ENCODE measurements at regions not wholly inside any gene's neighbourhood (a gene's known extent, or its start where the extent isn't known, plus 50 kb on each side); places are given as distances from the start of the nearest gene placed in this dataset.

- POLR2A ChIA-PET: no interaction called here
Measured at GRCh38 chr2:129585760-129586159, 393.7 kb upstream of the RAB6C start.

GRCh38 chr2:129587426-129588064, 391.9 kb upstream of the RAB6C start:
- H2AFZ ChIP-seq (ENCODE audit: low read depth, low read length): peak overlapping the region; percentile 65
- H3K4me1 ChIP-seq (replicated peaks in 1 of 2; ENCODE audit: control insufficient read depth in 2 of 2, insufficient read depth in 2 of 2, low read length in 2 of 2): peaks cover 0 to 9% of the 10 kb centered on the region in 2 experiments; a peak in 2 of 5 replicates
- H3K4me3 ChIP-seq: no peak overlapping the region
- BruUV-seq (replicated peaks): no TSS peak
- 9% methylated on average over 29 of the region's 51 CpGs for WGBS (ENCODE audit: insufficient coverage, low coverage, missing lambda C conversion rate)
- FAIRE-seq: no peak
- in situ Hi-C loops (cut with MboI) (no loop called here), intact Hi-C loops (cut with micrococcal nuclease) (no loop called here)
- H3K36me3 ChIP-seq (ENCODE audit: control insufficient read depth, insufficient read depth, low read length): no peaks in the 10 kb centered on the region
- POLR2A ChIA-PET: interaction anchor here (0.8 kb wide), 1 partner anchor 1023 kb away, joined by 3 read pairs; no protein-coding TSS in a partner anchor
- H3K27ac ChIP-seq (ENCODE audit: extremely low read depth, low read depth, low read length): no peak overlapping the region
- no peaks in the 10 kb centered on the region for H3K79me2 ChIP-seq (ENCODE audit: control insufficient read depth, insufficient read depth, low read length)
- no peaks in the 10 kb centered on the region for H4K20me1 ChIP-seq (replicated peaks; ENCODE audit: control insufficient read depth, insufficient read depth, low read length)
- no peaks in the 10 kb centered on the region for H3K9me3 ChIP-seq (replicated peaks; ENCODE audit: control insufficient read depth, insufficient read depth, low read depth, low read length)
- peak; percentile 100 for ATAC-seq
- CTCF ChIA-PET (ENCODE audit: low intra/inter-chr PET ratio): no interaction called here
- no peak overlapping the region for H3K9ac ChIP-seq (ENCODE audit: insufficient read depth in 1 of 2, low read depth in 2 of 2, low read length in 2 of 2)
- DNase-seq (ENCODE audit: extremely low read depth in 1 of 4, low spot score in 3 of 4): peak; percentile 55 to 75 (median 66)
- H3K27me3 ChIP-seq (ENCODE audit: control insufficient read depth in 2 of 2, insufficient read depth in 2 of 2, low read length in 2 of 2): no peaks in the 10 kb centered on the region
- peak overlapping the region; percentile 26 for H3K4me2 ChIP-seq (ENCODE audit: insufficient read depth, low read length)
- no peaks in the 10 kb centered on the region for H3K9me1 ChIP-seq (ENCODE audit: control insufficient read depth, insufficient read depth, low read length)
- TF ChIP-seq, protein P1, sequence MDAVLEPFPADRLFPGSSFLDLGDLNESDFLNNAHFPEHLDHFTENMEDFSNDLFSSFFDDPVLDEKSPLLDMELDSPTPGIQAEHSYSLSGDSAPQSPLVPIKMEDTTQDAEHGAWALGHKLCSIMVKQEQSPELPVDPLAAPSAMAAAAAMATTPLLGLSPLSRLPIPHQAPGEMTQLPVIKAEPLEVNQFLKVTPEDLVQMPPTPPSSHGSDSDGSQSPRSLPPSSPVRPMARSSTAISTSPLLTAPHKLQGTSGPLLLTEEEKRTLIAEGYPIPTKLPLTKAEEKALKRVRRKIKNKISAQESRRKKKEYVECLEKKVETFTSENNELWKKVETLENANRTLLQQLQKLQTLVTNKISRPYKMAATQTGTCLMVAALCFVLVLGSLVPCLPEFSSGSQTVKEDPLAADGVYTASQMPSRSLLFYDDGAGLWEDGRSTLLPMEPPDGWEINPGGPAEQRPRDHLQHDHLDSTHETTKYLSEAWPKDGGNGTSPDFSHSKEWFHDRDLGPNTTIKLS (IDR thresholded peaks at IDR 0.05; ENCODE audit: borderline replicate concordance, low read depth): peak; percentile 47; the same call in 1 of the 2 replicates
- TF ChIP-seq BHLHE40 (IDR thresholded peaks at IDR 0.05; ENCODE audit: low read length) (peak; percentile 75), CREB1 (IDR thresholded peaks at IDR 0.05) (peak; percentile 83), CREB1 (CRISPR knock-in tag; IDR thresholded peaks at IDR 0.05) (no peak), ELF2 (CRISPR knock-in tag; IDR thresholded peaks at IDR 0.05) (no peak), FOXJ2 (tag; IDR thresholded peaks at IDR 0.05) (no peak), HMGN3 (IDR thresholded peaks at IDR 0.05; ENCODE audit: borderline replicate concordance, extremely low read depth, insufficient read length, low read depth, low read length) (peak; percentile 29), THRB (CRISPR knock-in tag; conservative IDR thresholded peaks at IDR 0.05) (no peak)
- TF ChIP-seq, protein P2, sequence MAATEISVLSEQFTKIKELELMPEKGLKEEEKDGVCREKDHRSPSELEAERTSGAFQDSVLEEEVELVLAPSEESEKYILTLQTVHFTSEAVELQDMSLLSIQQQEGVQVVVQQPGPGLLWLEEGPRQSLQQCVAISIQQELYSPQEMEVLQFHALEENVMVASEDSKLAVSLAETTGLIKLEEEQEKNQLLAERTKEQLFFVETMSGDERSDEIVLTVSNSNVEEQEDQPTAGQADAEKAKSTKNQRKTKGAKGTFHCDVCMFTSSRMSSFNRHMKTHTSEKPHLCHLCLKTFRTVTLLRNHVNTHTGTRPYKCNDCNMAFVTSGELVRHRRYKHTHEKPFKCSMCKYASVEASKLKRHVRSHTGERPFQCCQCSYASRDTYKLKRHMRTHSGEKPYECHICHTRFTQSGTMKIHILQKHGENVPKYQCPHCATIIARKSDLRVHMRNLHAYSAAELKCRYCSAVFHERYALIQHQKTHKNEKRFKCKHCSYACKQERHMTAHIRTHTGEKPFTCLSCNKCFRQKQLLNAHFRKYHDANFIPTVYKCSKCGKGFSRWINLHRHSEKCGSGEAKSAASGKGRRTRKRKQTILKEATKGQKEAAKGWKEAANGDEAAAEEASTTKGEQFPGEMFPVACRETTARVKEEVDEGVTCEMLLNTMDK (IDR thresholded peaks at IDR 0.05; ENCODE audit: borderline replicate concordance, insufficient read depth, low read depth, low read length, poor library complexity, severe bottlenecking): peak; percentile 68

More at GRCh38 chr2:129585760-129586159, 393.7 kb upstream of the RAB6C start:
- CTCF ChIA-PET (ENCODE audit: low intra/inter-chr PET ratio): no interaction called here
- Histone ChIP-seq H3K36me3 (ENCODE audit: control insufficient read depth, insufficient read depth, low read length) (no peaks in the 10 kb centered on the region), H3K9me1 (ENCODE audit: control insufficient read depth, insufficient read depth, low read length) (no peaks in the 10 kb centered on the region), H3K9me3 (replicated peaks; ENCODE audit: control insufficient read depth, insufficient read depth, low read depth, low read length) (no peaks in the 10 kb centered on the region), H2AFZ (ENCODE audit: low read depth, low read length) (no peak overlapping the region), H3K4me2 (ENCODE audit: insufficient read depth, low read length) (no peak overlapping the region), H3K79me2 (ENCODE audit: control insufficient read depth, insufficient read depth, low read length) (no peaks in the 10 kb centered on the region), H3K27me3 (ENCODE audit: control insufficient read depth in 2 of 2, insufficient read depth in 2 of 2, low read length in 2 of 2) (no peaks in the 10 kb centered on the region), H3K9ac (ENCODE audit: insufficient read depth in 1 of 2, low read depth in 2 of 2, low read length in 2 of 2) (no peak overlapping the region), H3K4me1 (replicated peaks in 1 of 2; ENCODE audit: control insufficient read depth in 2 of 2, insufficient read depth in 2 of 2, low read length in 2 of 2) (peaks cover 0 to 9% of the 10 kb centered on the region in 2 experiments; a peak in 2 of 5 replicates), H3K4me3 (no peak overlapping the region), H3K27ac (ENCODE audit: extremely low read depth, low read depth, low read length) (no peak overlapping the region), H4K20me1 (replicated peaks; ENCODE audit: control insufficient read depth, insufficient read depth, low read length) (no peaks in the 10 kb centered on the region)
- DNase-seq (ENCODE audit: extremely low read depth in 1 of 4, low spot score in 3 of 4) (no peak), FAIRE-seq (no peak), ATAC-seq (no peak)
- BruUV-seq (replicated peaks): no TSS peak
- no peak for TF ChIP-seq KDM5B (IDR thresholded peaks at IDR 0.05; ENCODE audit: insufficient replicate concordance, low read depth, low read length)
- in situ Hi-C loops (cut with MboI): no loop called here
- intact Hi-C loops (cut with micrococcal nuclease): no loop called here
